ENCODE measurements at regions not wholly inside any gene's neighbourhood (a gene's known extent, or its start where the extent isn't known, plus 50 kb on each side); places are given as distances from the start of the nearest gene placed in this dataset.

DNA sequence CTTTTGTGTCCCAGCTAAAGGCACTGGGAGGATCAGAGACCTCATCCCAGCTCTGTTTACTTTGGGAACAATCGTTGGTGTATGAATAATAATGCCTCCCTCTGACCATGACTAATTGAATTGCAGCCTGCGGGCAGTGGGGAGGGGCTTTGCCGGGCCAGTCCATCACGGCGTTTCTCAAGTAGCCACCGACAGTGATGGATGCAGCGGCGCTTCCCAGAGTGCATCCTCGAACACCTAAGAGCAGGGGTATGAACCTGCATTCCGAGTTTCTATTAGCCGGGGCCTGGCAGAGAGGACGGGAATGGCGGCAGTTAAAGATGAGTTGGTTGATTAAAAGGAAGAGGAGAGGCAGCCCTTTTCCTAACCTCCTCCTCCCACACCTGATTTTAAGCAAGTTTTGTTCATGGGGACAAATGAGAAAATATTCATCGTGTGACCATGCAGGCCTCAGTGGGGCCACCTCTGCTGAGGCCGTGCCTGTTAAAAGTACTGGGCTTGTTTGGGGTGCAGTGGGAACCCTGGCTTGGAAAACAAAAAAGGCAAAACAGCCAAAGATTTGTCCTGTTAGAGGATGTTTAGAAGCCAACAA lies 154.1 kb downstream of the FOXA2 start:
- no peak for DNase-seq

DNA sequence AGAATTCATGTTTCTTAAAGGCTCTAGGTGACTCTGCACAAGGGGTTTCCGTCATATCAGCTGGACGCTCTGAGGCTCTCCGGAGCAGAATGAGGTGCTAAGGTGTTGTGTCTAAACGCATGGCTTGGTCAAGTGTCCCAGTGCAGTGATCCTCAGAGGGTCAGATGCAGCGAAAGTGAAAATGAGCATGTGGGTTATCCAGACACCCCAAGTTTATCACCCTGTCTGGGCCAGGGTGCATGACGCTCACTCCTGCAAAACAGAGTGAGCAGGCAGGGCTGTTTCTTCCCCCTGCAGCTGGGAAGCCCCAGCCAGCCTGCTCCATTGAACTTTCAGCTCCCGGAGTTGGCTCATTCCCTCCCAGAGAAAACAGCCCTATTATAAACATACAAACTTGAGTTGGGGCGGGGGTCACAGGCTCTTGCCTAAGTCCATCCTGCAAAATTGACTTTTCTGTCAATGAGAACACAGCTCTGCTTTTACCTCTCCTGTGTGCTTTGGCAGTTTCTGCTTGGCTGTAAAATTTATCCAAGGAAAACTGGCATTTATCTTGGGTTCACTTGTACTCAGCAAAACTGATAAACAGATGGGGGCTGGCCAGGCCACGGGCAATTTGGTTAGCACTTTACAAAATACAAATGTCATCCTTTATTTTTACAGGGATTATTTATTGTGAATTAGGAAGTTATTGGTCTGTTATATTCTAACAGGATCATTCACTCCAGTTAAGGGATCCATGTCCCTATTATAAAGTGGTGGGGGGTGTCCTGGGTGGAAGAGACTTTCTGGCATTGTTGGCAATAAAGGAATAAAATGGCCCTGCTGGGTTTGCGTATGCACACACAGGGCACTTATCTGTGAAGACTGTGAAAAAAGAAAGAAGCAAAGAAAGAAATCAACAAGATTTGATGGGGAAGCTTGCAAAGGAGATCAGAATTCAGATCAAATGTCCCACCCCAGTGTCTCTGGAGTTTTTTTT lies 154.9 kb downstream of the FOXA2 start:
- no peak for DNase-seq

GRCh38 chr20:22428051-22428450 lies 156.3 kb downstream of the FOXA2 start:
- DNase-seq, result no peak

GRCh38 chr20:22426772-22427171 lies 157.6 kb downstream of the FOXA2 start:
- no peak for DNase-seq

DNA sequence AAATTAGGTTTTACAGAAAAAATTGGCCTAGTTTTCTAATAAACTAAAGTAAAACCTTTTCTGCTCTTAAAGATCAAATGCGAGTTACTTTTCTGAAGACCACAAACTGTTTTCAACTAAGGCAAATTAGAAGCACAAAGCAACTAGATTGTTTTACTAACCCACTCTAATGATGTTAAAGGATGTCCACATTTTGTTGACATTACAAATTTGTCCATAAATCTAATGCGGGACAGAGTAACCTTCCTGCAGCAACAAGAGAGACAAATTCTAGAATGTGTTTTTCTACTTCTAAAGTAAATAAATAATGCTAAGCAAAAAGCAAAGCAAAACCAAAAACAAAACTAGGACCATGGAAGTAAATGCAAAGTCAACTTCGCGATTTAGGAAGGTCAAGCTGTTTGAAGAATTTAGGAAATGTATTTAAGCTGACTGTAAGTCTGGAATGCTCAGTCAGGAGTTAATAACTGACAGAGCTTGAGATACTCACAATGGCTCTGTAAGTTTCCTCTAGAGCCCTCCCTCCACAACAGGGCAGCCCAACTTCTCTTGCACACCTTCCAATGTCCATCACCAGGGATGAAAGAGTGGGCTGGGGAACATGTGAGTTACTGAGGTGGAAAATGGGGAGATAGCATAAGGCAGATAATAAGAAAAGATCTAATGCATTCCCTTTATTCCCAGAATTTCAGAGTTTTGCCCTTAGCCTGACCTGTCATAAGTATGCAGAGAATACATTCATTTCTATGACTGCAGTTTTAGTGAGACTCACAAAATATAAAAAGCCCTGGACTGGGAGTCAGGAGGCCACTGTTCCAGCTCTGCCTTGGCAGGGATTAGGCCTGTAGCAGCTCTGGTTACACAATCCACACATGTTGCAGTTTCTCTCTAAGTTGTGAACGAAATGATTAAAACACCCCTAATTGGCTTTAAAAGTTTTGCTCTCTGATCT lies 158.8 kb downstream of the FOXA2 start:
- no peak for DNase-seq

DNA sequence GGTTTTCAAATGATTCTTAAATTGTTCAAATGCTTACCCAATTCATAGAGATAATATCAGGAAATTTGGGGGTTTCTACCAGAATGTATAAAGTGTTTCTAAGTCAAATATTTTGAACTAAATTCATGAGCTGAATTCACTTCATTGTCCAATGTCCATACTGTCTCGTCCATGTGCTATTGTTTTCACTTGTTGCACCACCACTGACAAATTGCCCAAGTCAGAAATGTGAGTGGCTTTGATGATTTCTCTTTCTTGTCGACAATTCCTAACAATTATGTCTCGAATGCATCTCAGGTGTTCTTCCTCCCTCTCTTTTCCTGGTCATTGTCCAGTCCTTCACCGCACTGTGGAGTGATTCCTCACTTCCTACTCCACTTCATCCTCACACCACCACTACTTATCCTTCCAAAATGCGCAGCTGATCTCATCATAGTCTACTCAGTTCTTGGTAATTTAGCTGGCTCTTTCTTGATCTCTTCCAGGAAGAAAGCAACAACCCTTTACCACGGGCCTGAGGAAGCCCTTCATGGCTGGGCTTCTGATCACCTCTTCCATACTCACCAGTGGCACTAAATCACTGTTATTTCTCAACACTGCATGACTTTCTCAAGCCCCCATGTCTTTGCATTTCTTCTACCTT lies 161.1 kb downstream of the FOXA2 start:
- no peak for DNase-seq

GRCh38 chr20:22420116-22420598 lies 164.2 kb downstream of the FOXA2 start:
- no peak for DNase-seq

DNA sequence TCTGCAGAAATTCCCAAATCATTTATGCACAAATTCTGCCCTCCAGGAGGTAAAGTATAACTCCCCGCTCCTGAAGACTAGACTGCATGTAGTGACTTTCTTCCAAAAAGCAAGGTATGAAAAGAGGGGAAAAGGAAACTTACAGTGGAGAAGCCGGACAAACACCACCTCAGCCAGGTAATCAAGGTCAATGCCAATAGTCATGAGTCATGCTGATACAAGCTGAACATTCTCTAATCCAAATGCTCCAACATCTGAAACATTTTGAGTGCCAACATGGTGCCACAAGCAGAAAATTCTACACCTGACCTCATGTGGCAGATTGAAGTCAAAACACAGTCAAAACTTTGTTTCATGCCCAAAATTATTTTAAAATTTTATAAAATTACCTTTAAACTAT lies 165.6 kb downstream of the FOXA2 start:
- no peak for DNase-seq

DNA sequence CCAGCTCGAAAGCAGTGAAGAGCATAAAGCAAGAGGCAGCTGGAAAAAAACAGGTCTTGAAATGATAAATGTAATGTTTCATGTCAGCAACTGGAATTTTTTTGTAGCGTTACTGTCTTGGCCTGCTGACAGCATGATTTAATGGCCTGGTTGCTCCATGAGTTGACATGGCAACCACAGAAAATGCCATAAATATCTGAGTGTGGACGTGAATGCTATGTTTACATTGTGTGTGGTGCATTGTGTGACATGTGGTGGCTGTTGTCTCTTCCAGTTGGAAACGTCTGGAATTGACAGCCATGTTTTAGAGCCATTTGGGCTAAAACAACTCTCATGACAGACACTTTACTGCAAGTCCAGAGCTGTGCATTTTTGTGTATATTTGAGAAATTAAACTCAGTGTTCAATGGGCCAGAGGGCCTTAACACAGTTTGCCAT lies 170.0 kb downstream of the FOXA2 start:
- DNase-seq, result peak; percentile 19

DNA sequence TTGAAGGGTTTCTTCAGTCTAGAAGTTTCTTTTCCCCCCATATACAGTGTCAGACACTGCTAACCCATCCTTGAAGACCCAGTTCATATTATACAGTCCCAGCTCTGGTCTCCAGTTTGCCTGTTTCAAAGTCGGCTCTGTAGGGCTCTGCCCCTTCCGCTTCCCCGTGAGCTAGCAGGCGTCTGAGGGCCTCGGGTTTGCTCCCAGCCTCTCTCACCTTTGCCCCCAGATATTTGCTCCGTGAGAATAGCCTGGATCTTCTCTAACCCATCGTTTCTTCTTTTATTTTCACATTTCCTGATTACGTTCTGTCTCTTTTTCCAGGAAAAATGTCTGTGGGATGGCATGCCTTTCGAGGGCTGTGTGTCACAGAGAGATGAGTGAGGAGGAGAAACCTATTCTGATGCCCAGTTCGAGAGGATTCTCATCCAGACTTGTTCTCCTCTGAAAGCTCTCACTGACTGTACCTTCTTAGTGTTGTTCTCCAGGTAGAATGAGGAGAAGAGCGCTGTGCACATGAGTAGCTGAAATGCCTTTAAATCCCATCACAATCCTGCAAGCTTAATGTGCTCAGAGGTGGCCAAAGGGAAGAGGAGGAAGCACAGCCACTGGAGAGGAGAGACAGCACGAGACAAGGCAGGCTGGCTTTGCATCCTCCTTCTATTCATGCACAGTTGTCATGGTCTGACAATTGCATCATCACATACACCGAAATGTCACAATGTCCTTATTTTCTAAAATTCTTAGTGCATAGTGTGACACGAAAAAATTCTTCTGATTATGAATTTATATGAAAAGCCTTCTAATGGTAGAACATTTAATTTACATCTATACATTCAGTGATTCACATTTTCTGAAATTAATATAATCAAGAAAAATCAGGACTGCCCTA lies 171.1 kb downstream of the FOXA2 start:
- no peak for DNase-seq

DNA sequence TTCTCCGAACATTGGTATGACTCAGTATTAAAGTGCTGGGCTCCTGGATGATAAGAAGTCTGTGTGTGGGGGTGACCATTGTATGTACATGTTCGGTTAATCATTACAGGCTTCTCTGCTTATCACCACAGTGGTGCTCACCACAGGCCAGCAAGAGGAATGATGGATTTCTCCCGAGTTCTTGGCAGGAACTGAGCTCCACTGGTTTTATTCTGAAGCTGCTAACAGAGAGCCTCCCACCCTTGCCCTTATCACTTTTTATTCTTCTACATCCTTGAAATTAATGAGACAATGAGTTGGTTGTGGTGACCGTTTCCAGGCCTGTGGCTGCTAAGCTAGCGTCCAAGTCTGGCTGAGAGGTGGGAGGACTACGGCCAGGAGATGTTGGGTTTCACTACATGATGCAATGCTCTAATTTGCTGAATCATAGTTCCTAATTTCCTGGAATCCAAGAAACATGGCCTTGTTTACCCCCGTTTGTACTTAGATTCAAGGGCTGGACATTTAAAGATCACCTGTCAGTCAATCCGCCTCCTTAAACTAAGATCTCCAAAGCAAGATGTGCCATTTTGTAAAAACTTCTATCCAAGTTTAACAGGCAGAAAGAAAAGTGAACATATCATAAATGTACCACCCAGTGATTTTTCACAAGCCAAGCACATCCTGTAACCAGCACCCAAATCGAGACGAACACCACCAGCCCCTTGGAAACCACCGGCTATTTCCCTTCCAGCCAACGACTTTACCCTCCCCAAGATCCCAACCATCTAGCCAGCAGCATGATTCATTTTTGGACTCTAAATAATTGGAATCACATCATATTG lies 172.5 kb downstream of the FOXA2 start:
- DNase-seq, result no peak

DNA sequence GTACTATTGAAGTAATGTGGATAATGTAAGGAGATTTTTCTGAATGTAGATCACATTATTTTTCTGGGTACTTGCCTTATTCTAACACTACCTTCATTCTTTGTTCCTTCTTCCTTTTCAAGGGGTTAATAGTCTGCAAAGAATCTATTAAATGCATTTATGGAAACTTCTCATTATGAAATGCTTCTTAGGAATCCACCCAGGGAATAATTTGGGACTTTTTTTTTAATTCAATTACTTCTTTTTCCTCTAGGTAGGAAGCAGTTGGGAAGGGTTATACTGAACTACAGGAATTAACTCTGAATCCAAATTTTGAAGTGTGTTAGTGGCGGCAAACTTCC lies 173.1 kb downstream of the FOXA2 start:
- DNase-seq, result no peak

- no peak for DNase-seq
These were observed 173.7 kb downstream of the FOXA2 start for GRCh38 chr20:22410556-22411130.

- no peak for DNase-seq
These were observed 175.6 kb downstream of the FOXA2 start for GRCh38 chr20:22408521-22409402.

DNA sequence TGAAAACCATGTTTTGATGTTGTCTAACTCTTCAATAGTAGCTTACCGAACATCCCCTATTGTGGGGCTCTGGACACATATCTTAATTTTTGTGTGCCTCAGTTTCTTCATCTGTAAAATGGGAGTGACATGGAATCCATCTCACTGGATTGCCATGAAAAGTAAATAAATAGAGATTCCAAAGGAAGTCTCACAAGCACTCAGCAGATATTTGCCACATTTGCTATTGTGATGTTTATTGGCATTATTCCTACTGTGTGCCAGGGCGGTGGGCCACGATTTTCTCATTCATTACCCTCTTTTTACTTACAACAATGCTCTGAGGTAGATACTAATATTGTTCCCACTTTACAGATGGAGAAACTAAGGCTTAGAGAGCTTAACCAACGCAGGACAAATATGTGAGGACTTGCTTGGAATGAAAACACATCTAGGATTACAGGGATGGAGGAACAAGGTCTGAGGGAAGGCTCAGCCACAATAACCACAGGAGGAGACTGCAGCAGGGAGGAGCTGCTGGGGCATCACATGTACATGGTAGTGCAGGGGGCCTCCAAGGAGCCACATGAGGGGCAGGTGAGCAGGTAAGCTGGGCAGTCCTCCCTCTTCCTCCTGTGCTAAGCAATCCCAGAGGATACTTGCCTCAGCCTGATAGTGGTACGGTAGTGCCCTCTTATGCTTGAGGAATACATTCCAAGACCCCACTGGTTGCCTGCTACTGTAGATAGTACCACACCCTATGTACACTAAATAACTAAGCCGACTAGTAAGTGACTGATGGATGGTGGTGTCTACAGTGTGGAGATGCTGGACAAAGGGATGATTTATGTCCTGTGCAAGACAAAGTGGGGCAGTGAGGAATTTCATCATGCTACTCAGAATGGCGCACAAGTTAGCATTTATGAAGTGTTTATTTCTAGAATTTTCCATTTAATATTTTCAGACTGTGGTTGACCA lies 176.9 kb downstream of the FOXA2 start:
- no peak for DNase-seq

DNA sequence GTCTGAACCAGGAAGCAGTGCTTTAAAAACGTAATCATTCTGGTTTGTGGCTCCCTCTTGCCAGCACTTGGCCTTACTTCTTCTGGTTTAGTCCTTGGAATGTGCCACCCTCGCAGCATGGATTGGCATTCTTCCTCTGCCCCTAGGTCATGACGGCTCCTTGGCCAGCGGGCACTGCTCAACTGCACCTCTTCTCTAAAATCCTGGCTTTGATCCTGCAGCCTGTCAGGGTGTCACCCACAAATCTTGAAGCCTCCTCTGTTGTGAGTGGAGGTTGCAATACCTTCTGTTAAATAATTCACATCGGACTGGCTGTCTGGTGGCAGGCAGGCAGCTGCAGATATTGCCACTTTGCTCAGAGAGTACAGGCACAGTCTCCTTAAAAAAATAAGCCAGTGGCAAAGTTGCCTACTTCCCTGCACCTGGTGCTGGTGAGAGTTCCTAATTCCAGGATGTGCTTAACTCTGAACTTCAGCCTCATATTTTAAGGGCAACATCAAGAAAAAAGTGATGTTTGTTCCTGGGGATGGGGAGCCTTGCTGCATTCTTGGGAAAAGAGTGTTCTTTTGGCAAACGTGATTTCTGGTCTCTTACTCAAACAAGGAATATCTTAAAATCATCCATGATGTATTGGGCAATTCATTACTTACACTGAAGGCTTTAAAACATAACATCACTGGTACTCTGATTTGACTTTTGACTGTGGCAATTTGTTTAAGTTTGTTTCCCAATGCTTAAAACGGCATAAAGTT lies 179.8 kb downstream of the FOXA2 start:
- peak; percentile 1 for DNase-seq
